ENCODE measurements at regions not wholly inside any gene's neighbourhood (a gene's known extent, or its start where the extent isn't known, plus 50 kb on each side); places are given as distances from the start of the nearest gene placed in this dataset.

DNA sequence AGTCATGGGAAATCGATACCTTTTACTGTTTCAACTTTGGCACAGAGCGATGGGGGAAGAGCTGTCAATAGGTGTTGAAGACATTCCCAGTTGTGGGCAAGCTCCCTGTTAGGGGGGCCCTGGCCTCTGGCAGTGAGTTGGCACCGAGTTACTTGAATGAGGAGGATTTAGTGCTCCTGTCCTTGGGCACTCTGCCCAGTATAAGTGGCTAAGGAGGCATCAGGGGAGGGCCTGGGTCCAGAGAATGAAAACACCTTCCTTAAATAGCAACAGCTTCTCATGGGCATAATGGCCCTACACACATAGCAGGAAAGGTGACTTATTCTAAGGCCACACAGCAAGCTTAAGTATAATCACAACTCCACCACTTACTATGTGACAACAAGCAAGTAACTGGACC, 664.4 kb downstream of the PTPRU start:
- TF ChIP-seq, protein P1, sequence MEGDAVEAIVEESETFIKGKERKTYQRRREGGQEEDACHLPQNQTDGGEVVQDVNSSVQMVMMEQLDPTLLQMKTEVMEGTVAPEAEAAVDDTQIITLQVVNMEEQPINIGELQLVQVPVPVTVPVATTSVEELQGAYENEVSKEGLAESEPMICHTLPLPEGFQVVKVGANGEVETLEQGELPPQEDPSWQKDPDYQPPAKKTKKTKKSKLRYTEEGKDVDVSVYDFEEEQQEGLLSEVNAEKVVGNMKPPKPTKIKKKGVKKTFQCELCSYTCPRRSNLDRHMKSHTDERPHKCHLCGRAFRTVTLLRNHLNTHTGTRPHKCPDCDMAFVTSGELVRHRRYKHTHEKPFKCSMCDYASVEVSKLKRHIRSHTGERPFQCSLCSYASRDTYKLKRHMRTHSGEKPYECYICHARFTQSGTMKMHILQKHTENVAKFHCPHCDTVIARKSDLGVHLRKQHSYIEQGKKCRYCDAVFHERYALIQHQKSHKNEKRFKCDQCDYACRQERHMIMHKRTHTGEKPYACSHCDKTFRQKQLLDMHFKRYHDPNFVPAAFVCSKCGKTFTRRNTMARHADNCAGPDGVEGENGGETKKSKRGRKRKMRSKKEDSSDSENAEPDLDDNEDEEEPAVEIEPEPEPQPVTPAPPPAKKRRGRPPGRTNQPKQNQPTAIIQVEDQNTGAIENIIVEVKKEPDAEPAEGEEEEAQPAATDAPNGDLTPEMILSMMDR (IDR thresholded peaks at IDR 0.05; ENCODE audit: low read depth, low read length, missing input control): no peak
- TF ChIP-seq YY1 (IDR thresholded peaks at IDR 0.05): no peak
- no peak for TF ChIP-seq RAD21 (IDR thresholded peaks at IDR 0.05)
- TF ChIP-seq, protein P2, sequence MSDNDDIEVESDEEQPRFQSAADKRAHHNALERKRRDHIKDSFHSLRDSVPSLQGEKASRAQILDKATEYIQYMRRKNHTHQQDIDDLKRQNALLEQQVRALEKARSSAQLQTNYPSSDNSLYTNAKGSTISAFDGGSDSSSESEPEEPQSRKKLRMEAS (IDR thresholded peaks at IDR 0.05): no peak
- no peak for TF ChIP-seq GABPA (IDR thresholded peaks at IDR 0.05 in 1 of 2, conservative IDR thresholded peaks at IDR 0.05 in 1 of 2)
- no peak for TF ChIP-seq SP1 (IDR thresholded peaks at IDR 0.05)
- no peak for TF ChIP-seq EGR1 (IDR thresholded peaks at IDR 0.05; ENCODE audit: low read depth in 2 of 2)
- TF ChIP-seq JUND (IDR thresholded peaks at IDR 0.05): no peak
